ENCODE measurements at regions not wholly inside any gene's neighbourhood (a gene's known extent, or its start where the extent isn't known, plus 50 kb on each side); places are given as distances from the start of the nearest gene placed in this dataset.

- TF ChIP-seq POLR2A (IDR thresholded peaks at IDR 0.05; ENCODE audit: low read depth) (no peak), EP300 (IDR thresholded peaks at IDR 0.05) (no peak)
- TF ChIP-seq, protein P1, sequence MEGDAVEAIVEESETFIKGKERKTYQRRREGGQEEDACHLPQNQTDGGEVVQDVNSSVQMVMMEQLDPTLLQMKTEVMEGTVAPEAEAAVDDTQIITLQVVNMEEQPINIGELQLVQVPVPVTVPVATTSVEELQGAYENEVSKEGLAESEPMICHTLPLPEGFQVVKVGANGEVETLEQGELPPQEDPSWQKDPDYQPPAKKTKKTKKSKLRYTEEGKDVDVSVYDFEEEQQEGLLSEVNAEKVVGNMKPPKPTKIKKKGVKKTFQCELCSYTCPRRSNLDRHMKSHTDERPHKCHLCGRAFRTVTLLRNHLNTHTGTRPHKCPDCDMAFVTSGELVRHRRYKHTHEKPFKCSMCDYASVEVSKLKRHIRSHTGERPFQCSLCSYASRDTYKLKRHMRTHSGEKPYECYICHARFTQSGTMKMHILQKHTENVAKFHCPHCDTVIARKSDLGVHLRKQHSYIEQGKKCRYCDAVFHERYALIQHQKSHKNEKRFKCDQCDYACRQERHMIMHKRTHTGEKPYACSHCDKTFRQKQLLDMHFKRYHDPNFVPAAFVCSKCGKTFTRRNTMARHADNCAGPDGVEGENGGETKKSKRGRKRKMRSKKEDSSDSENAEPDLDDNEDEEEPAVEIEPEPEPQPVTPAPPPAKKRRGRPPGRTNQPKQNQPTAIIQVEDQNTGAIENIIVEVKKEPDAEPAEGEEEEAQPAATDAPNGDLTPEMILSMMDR (IDR thresholded peaks at IDR 0.05): no peak
Observed at GRCh38 chr4:14028862-14029261, 401.3 kb upstream of the BOD1L1 start.

Measured in esophagus muscularis mucosa (tissue), 4 donors.